GM12878 (cell line): ENCODE measurements at regions not wholly inside any gene's neighbourhood (a gene's known extent, or its start where the extent isn't known, plus 50 kb on each side); places are given as distances from the start of the nearest gene placed in this dataset.

Experiments used
- ATAC-seq: fragments of 200-7000 bp; cut with Tn5 transposase; 3 replicates; pipeline ENCODE4 v1.9.1; 2020; ENCODE audit warnings: mild to moderate bottlenecking, moderate library complexity
- BruUV-seq: library from RNA; stranded (reverse); fragments of 400-500 nt; replicated peaks from 2 replicates; lab custom pipeline; 2021; lab: Mats Ljungman, UMichigan
- CTCF ChIA-PET: fragments of 300-600 bp; sonication (Branson Sonifier 250); formaldehyde crosslinking; extraction: SDS; loops from one replicate; lab custom pipeline; 2021; ENCODE audit warnings: inconsistent platforms; lab: Yijun Ruan, JAX
- POLR2A ChIA-PET: fragments of 350-600 bp; formaldehyde crosslinking; extraction: SDS; loops from one replicate; lab custom pipeline; 2021; ENCODE audit warnings: inconsistent platforms; lab: Charles Lee
- RAD21 ChIA-PET: fragments of 300-600 bp; sonication (Branson Sonifier 250); formaldehyde crosslinking; loops from one replicate; lab custom pipeline; 2023; ENCODE audit warnings: antibody characterized with exemption; ENCODE audit not compliant: unreplicated experiment; lab: Charles Lee
- SMC1A ChIA-PET: fragments of 300-600 bp; sonication (Branson Sonifier 250); formaldehyde crosslinking; loops from one replicate; lab custom pipeline; 2023; ENCODE audit not compliant: unreplicated experiment, uncharacterized antibody; lab: Charles Lee
- DNase-seq: peaks from one replicate; pipeline ENCODE4 v3.0.0-alpha.2; 2011; ENCODE audit warnings: low read depth, low spot score
- FAIRE-seq: peaks from 3 replicates; lab custom pipeline; 2011; peaks lifted over from hg19 to GRCh38; lab: Jason Lieb, UNC
- H2AFZ ChIP-seq: 2 replicates; pipeline ENCODE4 v1.6.0; 2011; ENCODE audit warnings: low read depth, low read length, control low read depth; ENCODE audit not compliant: control insufficient read depth
- H3K27ac ChIP-seq: 2 replicates; pipeline ENCODE4 v1.5.1; 2011; ENCODE audit warnings: control low read depth; ENCODE audit not compliant: control insufficient read depth, insufficient read depth
- H3K27me3 ChIP-seq, 2 experiments: replicated peaks in 1 of 2; 2 replicates each; pipeline versions ENCODE4 v1.6.0 to v1.6.1; 2011; ENCODE audit warnings: low read length in 1 of 2; ENCODE audit not compliant: control insufficient read depth in 2 of 2, insufficient read depth in 2 of 2
- H3K36me3 ChIP-seq, 2 experiments: 2 replicates each; pipeline ENCODE4 v1.5.1; 2011; ENCODE audit warnings: low read length in 1 of 2; ENCODE audit not compliant: control insufficient read depth in 2 of 2, insufficient read depth in 2 of 2
- H3K4me1 ChIP-seq: 2 replicates; pipeline ENCODE4 v1.6.1; 2011; ENCODE audit warnings: mild to moderate bottlenecking, low read length, moderate library complexity, mixed read lengths; ENCODE audit not compliant: control insufficient read depth, insufficient read depth
- H3K4me2 ChIP-seq: 2 replicates; pipeline ENCODE4 v1.6.0; 2011; ENCODE audit warnings: control low read depth; ENCODE audit not compliant: control insufficient read depth, insufficient read depth
- H3K4me3 ChIP-seq: fragments of 200-600 bp; sonication (generic); 2 replicates; pipeline ENCODE4 v1.5.1; 2016
- H3K79me2 ChIP-seq: 2 replicates; pipeline ENCODE4 v1.6.0; 2011; ENCODE audit warnings: low read length; ENCODE audit not compliant: control insufficient read depth, insufficient read depth
- H3K9ac ChIP-seq: 2 replicates; pipeline ENCODE4 v1.8.0; 2011; ENCODE audit warnings: low read length, control low read depth, mixed read lengths; ENCODE audit not compliant: control insufficient read depth, insufficient read depth
- H3K9me3 ChIP-seq: replicated peaks from 3 replicates; pipeline ENCODE4 v1.5.1; 2011; ENCODE audit warnings: mild to moderate bottlenecking, low read length; ENCODE audit not compliant: control insufficient read depth, insufficient read depth
- H4K20me1 ChIP-seq: 2 replicates; pipeline ENCODE4 v1.6.0; 2011; ENCODE audit not compliant: control insufficient read depth, insufficient read depth
- ATF2 ChIP-seq: IDR thresholded peaks from 2 replicates; pipeline ENCODE4 v1.6.1; 2012; ENCODE audit warnings: low read length, inconsistent platforms
- ATF7 ChIP-seq: fragments of 450-650 bp; IDR thresholded peaks from 2 replicates; pipeline ENCODE4 v1.6.1; 2016; ENCODE audit warnings: low read depth, mild to moderate bottlenecking
- CUX1 ChIP-seq: IDR thresholded peaks from 2 replicates; pipeline ENCODE4 v1.6.1; 2012; ENCODE audit warnings: improper control_type of control experiment, low read depth, low read length; ENCODE audit not compliant: insufficient replicate concordance
- POLR2AphosphoS5 ChIP-seq: IDR thresholded peaks from 2 replicates; pipeline ENCODE4 v1.6.1; 2011; ENCODE audit warnings: mild to moderate bottlenecking, low read length, inconsistent platforms
- RAD51 ChIP-seq: fragments of 450-650 bp; IDR thresholded peaks from 2 replicates; pipeline ENCODE4 v1.6.1; 2016; ENCODE audit warnings: moderate library complexity, mild to moderate bottlenecking, inconsistent platforms
- RELA ChIP-seq: fragments of 450-650 bp; IDR thresholded peaks from 2 replicates; pipeline ENCODE4 v1.8.0; 2014; ENCODE audit warnings: borderline replicate concordance; ENCODE audit not compliant: partially characterized antibody
- WGBS: methylation state at CpG from one replicate; pipeline ENCODE4 v1.1.6; 2016; ENCODE audit warnings: low lambda C conversion rate; ENCODE audit not compliant: insufficient replicate concordance, insufficient coverage; ENCODE audit errors: missing lambda C conversion rate; 5-methylcytosine and 5-hydroxymethylcytosine counted together
- in situ Hi-C: fragments of 300-500 bp; cut with MboI; formaldehyde crosslinking; loops from 9 replicates; pipeline ENCODE4 v1.14.3; 2018; ENCODE audit warnings: mixed read lengths
- intact Hi-C: fragments of 100-400 bp; cut with micrococcal nuclease; formaldehyde crosslinking; loops from one replicate; pipeline ENCODE4 v1.14.2; 2022; ENCODE audit not compliant: unreplicated experiment

GRCh38 chr13:94764576-94765321, 52.4 kb upstream of the SOX21 start:
- Histone ChIP-seq H3K9me3 (no peaks in the 10 kb centered on the region), H3K79me2 (no peaks in the 10 kb centered on the region), H3K4me2 (no peak overlapping the region), H3K27ac (no peak overlapping the region), H3K4me1 (no peaks in the 10 kb centered on the region), H3K9ac (no peak overlapping the region), H3K36me3 (no peaks in the 10 kb centered on the region), H3K4me3 (no peak overlapping the region), H4K20me1 (no peaks in the 10 kb centered on the region), H3K27me3 (no peaks in the 10 kb centered on the region; a peak in 2 of 4 replicates), H2AFZ (no peak overlapping the region)
- ChIA-PET SMC1A (no interaction called here), RAD21 (no interaction called here), CTCF (no interaction called here), POLR2A (no interaction called here)
- intact Hi-C loops: no loop called here
- FAIRE-seq (no peak), DNase-seq (no peak), ATAC-seq (no peak)
- BruUV-seq: no TSS peak
- in situ Hi-C loops: no loop called here
- 59% methylated on average over 2 of the region's 2 CpGs for WGBS
- no peak for TF ChIP-seq POLR2AphosphoS5
- no peak for TF ChIP-seq CUX1
- no peak for TF ChIP-seq RAD51
- no peak for TF ChIP-seq ATF7
- TF ChIP-seq ATF2: no peak
- no peak for TF ChIP-seq RELA
